ENCODE measurements at regions not wholly inside any gene's neighbourhood (a gene's known extent, or its start where the extent isn't known, plus 50 kb on each side); places are given as distances from the start of the nearest gene placed in this dataset.
"Not testable (repeated sequence)": the region's sequence is repeated elsewhere in the genome, so short reads cannot be mapped to it uniquely, and the experiment has no call there.

- BruUV-seq (replicated peaks): no TSS peak
- Histone ChIP-seq H3K9me3 (ENCODE audit: low read depth, low read length, poor library complexity, severe bottlenecking) (no peaks in the 10 kb centered on the region), H3K27ac (ENCODE audit: low read depth, low read length, poor library complexity, severe bottlenecking) (no peak overlapping the region), H3K4me3 (ENCODE audit: low read depth, low read length, poor library complexity, severe bottlenecking) (no peak overlapping the region), H3K36me3 (ENCODE audit: insufficient read depth, low read length, poor library complexity, severe bottlenecking) (no peaks in the 10 kb centered on the region), H3K4me1 (ENCODE audit: insufficient read depth, low read length, poor library complexity, severe bottlenecking) (no peaks in the 10 kb centered on the region), H3K27me3 (replicated peaks; ENCODE audit: insufficient read depth, low read depth, low read length, poor library complexity) (no peaks in the 10 kb centered on the region)
- CTCF ChIA-PET: no interaction called here
- no peak for DNase-seq (ENCODE audit: low spot score)
- POLR2A ChIA-PET (ENCODE audit: low non-redundant PET): no interaction called here
- TF ChIP-seq CTCF (conservative IDR thresholded peaks at IDR 0.05; ENCODE audit: low read depth, low read length): no peak
- TF ChIP-seq EZH2 (IDR thresholded peaks at IDR 0.05; ENCODE audit: borderline replicate concordance, low read depth, low read length, poor library complexity, severe bottlenecking): no peak
- intact Hi-C loops (cut with micrococcal nuclease; ENCODE audit: unreplicated experiment): no loop called here
These were observed 63.7 kb upstream of the TFPI start for GRCh38 chr2:187617905-187618304.

- POLR2A ChIA-PET (ENCODE audit: low non-redundant PET): no interaction called here
- BruUV-seq (replicated peaks): no TSS peak
- no peak for DNase-seq (ENCODE audit: low spot score)
- no peaks in the 10 kb centered on the region for H3K36me3 ChIP-seq (ENCODE audit: insufficient read depth, low read length, poor library complexity, severe bottlenecking)
- CTCF ChIA-PET: no interaction called here
- no peaks in the 10 kb centered on the region for H3K27me3 ChIP-seq (replicated peaks; ENCODE audit: insufficient read depth, low read depth, low read length, poor library complexity)
- H3K27ac ChIP-seq (ENCODE audit: low read depth, low read length, poor library complexity, severe bottlenecking): no peak overlapping the region
- H3K9me3 ChIP-seq (ENCODE audit: low read depth, low read length, poor library complexity, severe bottlenecking): no peaks in the 10 kb centered on the region
- TF ChIP-seq EZH2 (IDR thresholded peaks at IDR 0.05; ENCODE audit: borderline replicate concordance, low read depth, low read length, poor library complexity, severe bottlenecking) (no peak), CTCF (conservative IDR thresholded peaks at IDR 0.05; ENCODE audit: low read depth, low read length) (no peak)
- no peak overlapping the region for H3K4me3 ChIP-seq (ENCODE audit: low read depth, low read length, poor library complexity, severe bottlenecking)
- intact Hi-C loops (cut with micrococcal nuclease; ENCODE audit: unreplicated experiment): no loop called here
- H3K4me1 ChIP-seq (ENCODE audit: insufficient read depth, low read length, poor library complexity, severe bottlenecking): no peaks in the 10 kb centered on the region
These were observed 64.6 kb upstream of the TFPI start for GRCh38 chr2:187618813-187619212.

- CTCF ChIA-PET: no interaction called here
- no peaks in the 10 kb centered on the region for H3K4me1 ChIP-seq (ENCODE audit: insufficient read depth, low read length, poor library complexity, severe bottlenecking)
- POLR2A ChIA-PET (ENCODE audit: low non-redundant PET): no interaction called here
- H3K36me3 ChIP-seq (ENCODE audit: insufficient read depth, low read length, poor library complexity, severe bottlenecking): no peaks in the 10 kb centered on the region
- H3K9me3 ChIP-seq (ENCODE audit: low read depth, low read length, poor library complexity, severe bottlenecking): no peaks in the 10 kb centered on the region
- no peaks in the 10 kb centered on the region for H3K27me3 ChIP-seq (replicated peaks; ENCODE audit: insufficient read depth, low read depth, low read length, poor library complexity)
- no peak overlapping the region for H3K27ac ChIP-seq (ENCODE audit: low read depth, low read length, poor library complexity, severe bottlenecking)
- intact Hi-C loops (cut with micrococcal nuclease; ENCODE audit: unreplicated experiment): no loop called here
- H3K4me3 ChIP-seq (ENCODE audit: low read depth, low read length, poor library complexity, severe bottlenecking): no peak overlapping the region
- no peak for TF ChIP-seq CTCF (conservative IDR thresholded peaks at IDR 0.05; ENCODE audit: low read depth, low read length)
- no peak for TF ChIP-seq EZH2 (IDR thresholded peaks at IDR 0.05; ENCODE audit: borderline replicate concordance, low read depth, low read length, poor library complexity, severe bottlenecking)
- DNase-seq (ENCODE audit: low spot score): no peak
- BruUV-seq (replicated peaks): no TSS peak
These were observed 72.9 kb upstream of the TFPI start for GRCh38 chr2:187627153-187627552.

GRCh38 chr2:187636731-187637391 is 82.6 kb upstream of the TFPI start:
- CTCF ChIA-PET; H3K9me3 ChIP-seq (ENCODE audit: low read depth, low read length, poor library complexity, severe bottlenecking); H3K36me3 ChIP-seq (ENCODE audit: insufficient read depth, low read length, poor library complexity, severe bottlenecking); H3K4me1 ChIP-seq (ENCODE audit: insufficient read depth, low read length, poor library complexity, severe bottlenecking); POLR2A ChIA-PET (ENCODE audit: low non-redundant PET); BruUV-seq (replicated peaks); H3K27ac ChIP-seq (ENCODE audit: low read depth, low read length, poor library complexity, severe bottlenecking); intact Hi-C loops (cut with micrococcal nuclease; ENCODE audit: unreplicated experiment); H3K4me3 ChIP-seq (ENCODE audit: low read depth, low read length, poor library complexity, severe bottlenecking); H3K27me3 ChIP-seq (replicated peaks; ENCODE audit: insufficient read depth, low read depth, low read length, poor library complexity); DNase-seq (ENCODE audit: low spot score): not testable (repeated sequence)

GRCh38 chr2:187637392-187637740 is 83.1 kb upstream of the TFPI start:
- H3K4me3 ChIP-seq (ENCODE audit: low read depth, low read length, poor library complexity, severe bottlenecking); DNase-seq (ENCODE audit: low spot score); H3K9me3 ChIP-seq (ENCODE audit: low read depth, low read length, poor library complexity, severe bottlenecking); BruUV-seq (replicated peaks); intact Hi-C loops (cut with micrococcal nuclease; ENCODE audit: unreplicated experiment); H3K4me1 ChIP-seq (ENCODE audit: insufficient read depth, low read length, poor library complexity, severe bottlenecking); POLR2A ChIA-PET (ENCODE audit: low non-redundant PET); CTCF ChIA-PET; H3K36me3 ChIP-seq (ENCODE audit: insufficient read depth, low read length, poor library complexity, severe bottlenecking); H3K27me3 ChIP-seq (replicated peaks; ENCODE audit: insufficient read depth, low read depth, low read length, poor library complexity); H3K27ac ChIP-seq (ENCODE audit: low read depth, low read length, poor library complexity, severe bottlenecking): not testable (repeated sequence)

Data from A673 (cell line).